SKM-1 (cell line): ENCODE measurements at regions not wholly inside any gene's neighbourhood (a gene's known extent, or its start where the extent isn't known, plus 50 kb on each side); places are given as distances from the start of the nearest gene placed in this dataset.
A peak's percentile ranks its signal among the peaks of the same experiment; 100 is the strongest.
"Not testable (repeated sequence)": the region's sequence is repeated elsewhere in the genome, so short reads cannot be mapped to it uniquely, and the experiment has no call there.

ENCODE experiments used
- DNase-seq: peaks from one replicate; lab custom pipeline; 2025; ENCODE audit not compliant: unreplicated experiment; lab: John Stamatoyannopoulos, UW

GRCh38 chr13:95388420-95389079 is 87.3 kb upstream of the ABCC4 start:
- no peak for DNase-seq

DNA sequence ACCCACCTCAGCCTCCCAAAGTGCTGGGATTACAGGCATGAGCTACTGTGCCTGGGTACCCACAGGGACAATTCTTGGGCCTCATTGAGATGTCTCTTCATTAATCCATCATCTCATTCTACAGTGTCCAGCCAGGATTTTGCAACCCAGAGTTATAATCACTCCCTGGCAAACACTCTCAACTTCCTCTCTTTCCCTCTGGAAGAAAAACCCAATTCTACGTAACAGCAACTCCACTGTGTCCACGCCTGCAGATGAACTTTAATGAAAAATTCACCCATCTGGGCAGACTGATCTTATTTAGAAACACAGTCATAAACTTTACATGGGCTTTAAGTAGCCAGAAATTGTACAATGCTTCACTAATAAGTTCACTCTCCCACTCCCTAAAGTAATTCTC is 90.1 kb upstream of the ABCC4 start:
- no peak for DNase-seq

GRCh38 chr13:95391785-95392184 is 90.5 kb upstream of the ABCC4 start:
- DNase-seq = no peak

GRCh38 chr13:95392597-95392996 is 91.3 kb upstream of the ABCC4 start:
- DNase-seq = no peak

- DNase-seq = no peak
Measured at GRCh38 chr13:95403349-95404140, 102.3 kb upstream of the ABCC4 start.

DNA sequence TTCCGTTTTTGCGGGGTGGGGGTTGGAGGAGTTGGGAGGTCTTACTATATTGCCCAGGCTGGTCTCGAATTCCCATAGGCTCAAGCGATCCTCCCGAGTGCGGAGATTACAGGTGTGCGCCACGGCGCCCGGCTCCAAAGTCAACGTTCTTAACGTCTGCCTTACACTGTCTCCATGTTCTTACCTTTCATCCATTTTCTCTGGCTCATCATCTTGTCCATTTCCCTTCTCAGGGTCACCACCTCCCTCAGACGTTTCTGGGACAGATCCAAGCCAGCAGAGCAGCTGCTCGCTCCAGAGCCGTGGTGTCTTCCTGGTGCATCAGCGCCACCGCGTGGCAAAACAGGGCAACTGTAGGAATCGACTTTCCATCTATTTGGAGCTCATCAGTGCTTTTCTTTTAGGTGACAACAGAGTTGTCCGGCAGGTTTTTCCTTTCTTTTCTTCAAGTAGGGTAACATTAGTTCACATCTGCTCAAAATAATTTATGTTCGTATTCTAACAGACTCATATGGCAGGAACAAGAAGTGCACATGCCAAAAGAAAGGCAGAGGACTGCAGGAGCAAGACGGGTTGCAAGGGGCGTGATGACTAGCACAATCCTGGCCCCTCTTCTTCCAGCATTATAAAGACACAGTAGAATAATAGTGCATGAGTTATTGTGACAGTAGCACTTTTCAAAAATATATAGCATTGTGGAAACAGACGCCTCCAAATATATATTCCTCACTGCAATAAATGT is 103.1 kb upstream of the ABCC4 start:
- peak; percentile 48 for DNase-seq

DNA sequence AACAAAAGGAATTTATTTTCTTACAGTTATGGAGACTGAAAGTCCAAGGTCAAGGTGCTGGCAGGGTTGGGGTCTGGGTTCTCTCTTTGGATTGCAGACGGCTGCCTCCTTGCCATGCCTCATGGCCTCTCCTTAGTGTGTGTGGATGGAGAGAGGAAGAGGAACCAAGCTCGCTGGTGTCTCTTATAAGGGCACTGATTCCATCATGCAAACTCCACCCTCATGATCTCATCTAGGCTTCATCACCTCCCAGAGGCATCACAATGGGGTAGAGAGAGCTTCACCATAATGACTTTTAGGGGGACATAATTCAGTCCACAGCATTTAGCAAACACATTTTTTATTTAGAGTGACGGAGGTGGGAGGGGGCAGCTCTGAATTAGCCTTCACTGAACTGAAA is 104.9 kb upstream of the ABCC4 start:
- DNase-seq = no peak

DNA sequence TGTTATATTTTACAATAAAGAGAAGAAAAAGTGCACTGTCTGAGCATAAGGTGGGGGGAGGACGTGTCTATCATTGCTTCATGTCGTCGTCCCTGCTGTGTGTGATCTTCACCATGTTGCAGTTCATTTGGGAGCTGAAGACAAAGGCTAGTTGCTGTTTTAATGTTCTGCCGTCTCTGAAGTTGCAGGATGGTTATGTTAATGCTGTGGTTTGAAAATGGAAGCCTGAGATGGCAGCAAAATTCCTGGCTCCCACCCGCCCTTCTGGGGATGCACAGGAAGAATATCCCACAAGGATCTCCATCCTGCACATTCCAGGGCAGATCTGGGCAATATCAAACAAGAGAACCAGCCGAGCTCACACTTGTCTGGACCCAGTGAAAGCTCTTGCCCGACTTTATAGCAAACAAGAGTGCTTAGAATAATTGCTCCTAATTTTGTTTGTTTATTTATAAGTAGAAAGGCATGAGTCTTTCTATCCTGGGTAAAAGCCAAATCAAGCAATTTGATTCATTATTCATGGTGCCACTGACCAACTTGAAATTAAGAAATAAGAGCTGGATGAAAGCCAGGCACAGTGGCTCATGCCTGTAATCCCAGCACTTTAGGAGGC is 110.3 kb upstream of the ABCC4 start:
- no peak for DNase-seq

GRCh38 chr13:95418946-95419345 is 117.7 kb upstream of the ABCC4 start:
- DNase-seq = no peak

DNA sequence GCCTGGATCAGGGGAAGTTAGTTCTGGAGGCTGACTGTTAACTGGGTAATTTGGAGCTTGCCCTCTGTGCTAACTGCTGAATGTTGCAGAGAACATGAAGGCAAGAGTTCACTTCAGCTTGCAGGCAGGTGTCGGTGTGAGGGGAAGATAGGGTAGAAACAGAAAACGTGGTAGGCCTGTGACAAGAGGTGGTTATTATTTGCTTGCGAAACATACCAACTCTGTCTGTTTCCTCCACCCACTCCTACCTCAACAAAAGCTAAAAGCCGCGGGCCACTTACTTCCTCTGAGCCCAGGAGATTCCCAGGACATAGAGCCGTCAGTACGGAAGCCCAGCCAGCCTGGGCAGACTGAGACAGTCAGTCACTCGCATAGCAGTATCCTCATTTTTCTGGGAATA is 119.2 kb upstream of the ABCC4 start:
- DNase-seq = peak; percentile 42

- no peak for DNase-seq
Measured at GRCh38 chr13:95426631-95427030, 125.4 kb upstream of the ABCC4 start.

DNA sequence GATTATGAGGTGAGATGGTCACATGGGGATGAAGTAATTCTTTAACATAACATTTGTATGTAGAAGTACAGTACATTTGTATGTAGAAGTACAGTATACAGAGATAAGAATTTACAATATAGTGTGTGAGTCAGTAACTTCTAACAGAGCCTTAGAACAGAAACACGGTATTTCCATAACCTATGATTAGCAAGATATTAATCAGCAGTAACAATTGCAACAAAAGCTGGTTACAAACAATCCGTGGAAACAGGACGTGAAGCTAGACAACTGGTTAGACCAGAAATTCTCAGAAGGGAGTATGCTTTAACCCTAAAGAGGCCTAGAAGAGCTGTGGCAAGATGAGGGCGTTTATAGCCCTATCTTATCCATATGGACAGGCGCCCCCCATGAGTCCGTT is 122.0 kb upstream of the CLDN10 start:
- not testable (repeated sequence) for DNase-seq

- no peak for DNase-seq
Measured at GRCh38 chr13:95432141-95432540, 120.4 kb upstream of the CLDN10 start.

- no peak for DNase-seq
Measured at GRCh38 chr13:95433537-95433936, 119.0 kb upstream of the CLDN10 start.

DNA sequence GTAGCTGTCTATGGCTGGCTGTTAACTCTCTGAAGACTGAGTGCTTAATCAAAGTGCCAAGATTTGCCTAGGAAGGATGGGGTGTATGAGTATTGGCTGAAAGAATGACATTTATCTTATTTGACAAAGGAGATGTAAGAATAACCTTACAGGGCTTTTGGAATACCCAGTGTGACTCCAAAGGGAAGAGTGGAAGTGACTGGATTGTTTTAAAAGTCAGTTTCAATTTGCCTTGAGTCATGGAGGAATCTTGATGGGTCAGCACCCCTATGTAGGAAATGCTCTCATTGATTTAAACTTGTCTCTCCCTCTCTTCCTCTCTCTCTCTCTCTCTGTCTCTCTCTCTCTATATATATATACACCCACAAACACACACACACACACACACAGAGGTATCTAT is 118.4 kb upstream of the CLDN10 start:
- no peak for DNase-seq

DNA sequence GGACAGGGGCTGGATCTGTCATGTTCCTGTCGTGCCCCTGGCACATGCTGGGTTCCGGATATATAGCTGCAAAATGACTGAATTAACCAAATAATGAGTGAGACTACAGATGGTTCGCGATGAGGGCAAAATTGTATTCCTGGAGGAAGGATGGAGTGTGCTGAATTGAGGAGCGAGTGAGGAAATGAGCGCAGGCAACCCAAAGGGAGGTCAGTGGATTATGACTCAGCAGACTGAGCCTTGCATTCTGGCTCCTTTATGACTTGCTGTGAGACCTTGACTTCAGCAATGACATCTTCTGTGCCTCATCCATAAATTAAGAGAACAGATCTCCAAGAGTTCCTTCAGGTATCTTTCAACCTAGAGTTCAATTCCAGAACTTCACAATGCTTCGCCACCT is 115.0 kb upstream of the CLDN10 start:
- DNase-seq = no peak

- DNase-seq = no peak
Measured at GRCh38 chr13:95438297-95438696, 114.2 kb upstream of the CLDN10 start.

DNA sequence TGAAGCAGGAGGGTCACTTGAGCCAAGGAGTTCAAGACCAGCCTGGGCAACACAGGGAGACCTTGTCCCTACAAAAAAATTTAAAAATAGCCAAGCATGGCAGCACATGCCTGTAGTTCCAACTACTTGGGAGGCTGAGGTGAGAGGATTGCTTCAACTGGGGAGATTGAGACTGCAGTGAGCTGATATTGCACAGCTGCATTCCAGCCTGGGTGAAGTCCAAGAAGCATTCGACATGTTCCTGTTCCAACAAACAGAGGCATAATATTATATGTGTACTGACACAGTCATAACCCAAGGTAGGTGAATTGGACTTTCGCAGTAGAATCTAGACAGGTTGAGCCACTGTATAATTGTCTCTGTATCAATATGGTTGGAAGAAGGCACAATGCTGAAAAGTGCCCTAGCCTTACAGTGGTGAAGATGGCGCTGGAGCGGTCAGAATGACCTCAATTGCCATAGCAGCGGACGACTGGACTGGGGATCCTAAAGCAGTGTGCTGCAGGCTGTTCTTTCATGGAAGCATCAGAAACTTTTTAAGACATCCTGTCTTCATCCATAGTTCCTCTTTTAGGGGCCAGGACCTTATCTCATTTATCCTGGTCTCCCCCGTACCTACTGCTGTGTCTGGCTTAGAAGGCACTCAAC is 112.0 kb upstream of the CLDN10 start:
- no peak for DNase-seq

DNA sequence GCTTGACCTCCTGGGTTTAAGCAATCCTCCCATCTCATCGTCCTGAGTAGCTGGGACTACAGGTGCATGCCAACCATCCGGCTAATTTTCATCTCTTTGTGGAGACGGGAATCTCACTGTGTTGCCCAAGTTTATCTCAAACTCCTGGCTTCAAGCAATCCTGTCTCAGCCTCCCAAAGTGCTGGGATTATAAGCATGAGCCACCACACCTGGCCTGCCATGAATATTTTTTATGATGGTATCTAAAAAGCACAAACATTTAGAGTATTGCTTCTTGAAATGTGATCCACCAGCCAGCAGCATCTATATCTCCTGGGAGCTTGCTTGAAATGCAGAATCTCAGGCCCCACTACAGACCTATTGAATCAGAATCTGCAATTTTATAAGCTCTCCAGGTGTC is 111.2 kb upstream of the CLDN10 start:
- no peak for DNase-seq

DNA sequence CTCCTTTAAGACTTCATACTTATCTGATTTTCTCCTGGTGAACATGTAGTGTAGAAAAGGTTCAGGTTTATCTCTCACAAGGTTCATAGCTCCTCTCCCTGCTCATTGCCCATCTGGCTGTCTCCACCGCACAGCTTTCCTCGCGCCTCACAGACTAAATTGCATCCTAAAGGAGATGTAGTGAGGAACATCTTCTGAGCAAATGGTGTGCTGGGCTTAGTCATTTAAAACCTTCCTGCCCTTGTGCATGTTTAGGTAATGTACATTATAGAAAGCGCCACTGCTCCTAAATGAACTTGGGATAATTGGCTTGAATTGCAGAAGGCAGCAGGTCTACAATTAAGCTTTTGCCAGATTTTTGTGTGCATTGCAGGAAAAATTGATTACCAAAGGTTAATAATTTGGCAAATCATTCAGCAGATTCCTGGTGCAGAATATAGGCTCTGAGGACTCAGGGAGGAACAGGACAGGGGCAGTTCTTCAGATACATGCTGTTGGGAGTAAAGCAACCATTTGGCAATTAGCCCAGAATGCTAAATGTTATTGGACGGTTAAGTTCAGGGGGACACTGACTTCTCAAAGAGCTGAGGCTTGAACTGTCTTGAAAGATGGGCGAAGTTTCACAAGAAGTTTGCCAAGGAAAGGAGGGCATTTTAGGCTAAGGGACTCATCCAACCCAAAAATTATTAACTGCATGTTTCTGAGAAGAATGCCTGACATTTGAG is 108.4 kb upstream of the CLDN10 start:
- no peak for DNase-seq
